Endothelial cell of umbilical vein (primary cell): ENCODE measurements at regions not wholly inside any gene's neighbourhood (a gene's known extent, or its start where the extent isn't known, plus 50 kb on each side); places are given as distances from the start of the nearest gene placed in this dataset.

Experiments
- BruUV-seq: library from RNA; stranded (reverse); fragments of 400-500 nt; replicated peaks from 2 replicates; lab custom pipeline; 2021; lab: Mats Ljungman, UMichigan
- CTCF ChIA-PET: fragments of 300-600, 350-600 bp; sonication (Branson Sonifier 250); formaldehyde crosslinking; loops from one replicate; lab custom pipeline; 2021; ENCODE audit warnings: antibody characterized with exemption, inconsistent platforms; lab: Charles Lee
- POLR2A ChIA-PET: fragments of 300-600, 350-600 bp; sonication (Branson Sonifier 250); formaldehyde crosslinking; loops from one replicate; lab custom pipeline; 2021; ENCODE audit warnings: antibody characterized with exemption, inconsistent platforms; lab: Charles Lee
- DNase-seq: peaks from one replicate; pipeline ENCODE4 v3.0.0-alpha.2; 2011; ENCODE audit warnings: low read depth, low spot score
- FAIRE-seq: peaks from 2 replicates; lab custom pipeline; 2011; peaks lifted over from hg19 to GRCh38; lab: Jason Lieb, UNC
- H2AFZ ChIP-seq: 2 replicates; pipeline ENCODE4 v1.6.0; 2012; ENCODE audit warnings: low read depth, low read length, control low read depth, inconsistent platforms
- H3K27ac ChIP-seq: 2 replicates; pipeline ENCODE4 v1.5.1; 2011; ENCODE audit warnings: low read depth, mild to moderate bottlenecking, control low read depth, low read length, moderate library complexity; ENCODE audit not compliant: insufficient read depth
- H3K27me3 ChIP-seq, 2 experiments: 2 replicates each; pipeline versions ENCODE4 v1.6.0 to v1.6.1; 2011; ENCODE audit warnings: low read length in 2 of 2, mixed read lengths in 1 of 2; ENCODE audit not compliant: control insufficient read depth in 2 of 2, insufficient read depth in 2 of 2
- H3K36me3 ChIP-seq, 2 experiments: 2 replicates in 1 of 2; 3 replicates in 1 of 2; pipeline ENCODE4 v1.5.1; 2011; ENCODE audit warnings: low read length in 2 of 2, mild to moderate bottlenecking in 1 of 2, moderate library complexity in 1 of 2; ENCODE audit not compliant: control insufficient read depth in 2 of 2, insufficient read depth in 2 of 2; ENCODE audit errors: extremely low read depth in 1 of 2
- H3K4me1 ChIP-seq: 3 replicates; pipeline ENCODE4 v1.5.1; 2011; ENCODE audit warnings: mild to moderate bottlenecking, low read length; ENCODE audit not compliant: control insufficient read depth, insufficient read depth; ENCODE audit errors: extremely low read depth
- H3K4me2 ChIP-seq: 2 replicates; pipeline ENCODE4 v1.6.1; 2011; ENCODE audit warnings: low read length, control low read depth, mixed read lengths; ENCODE audit not compliant: insufficient read depth
- H3K4me3 ChIP-seq, 3 experiments: fragments of 200-600 bp in 1 of 3; sonication (generic), shearing (Covaris generic) in 1 of 3; replicated peaks in 1 of 3; 2 replicates each; pipeline ENCODE4 v1.5.1; 2011 to 2016; ENCODE audit warnings: control low read depth in 3 of 3, low read length in 3 of 3, mild to moderate bottlenecking in 2 of 3, inconsistent platforms in 1 of 3, low read depth in 1 of 3, moderate library complexity in 1 of 3; ENCODE audit not compliant: insufficient read depth in 1 of 3
- H3K79me2 ChIP-seq: 2 replicates; pipeline ENCODE4 v1.6.0; 2012; ENCODE audit warnings: low read length, inconsistent platforms; ENCODE audit not compliant: control insufficient read depth, insufficient read depth
- H3K9ac ChIP-seq: replicated peaks from 2 replicates; pipeline ENCODE3; 2011; ENCODE audit warnings: low read length, control low read depth; ENCODE audit not compliant: insufficient read depth; ENCODE audit errors: extremely low read depth
- H3K9me1 ChIP-seq: replicated peaks from 3 replicates; pipeline ENCODE4 v1.6.0; 2011; ENCODE audit warnings: mild to moderate bottlenecking, low read length; ENCODE audit not compliant: control insufficient read depth, insufficient read depth; ENCODE audit errors: extremely low read depth
- H3K9me3 ChIP-seq: replicated peaks from 2 replicates; pipeline ENCODE4 v1.5.1; 2012; ENCODE audit warnings: low read length, inconsistent platforms; ENCODE audit not compliant: control insufficient read depth, insufficient read depth
- H4K20me1 ChIP-seq: replicated peaks from 2 replicates; pipeline ENCODE3; 2011; ENCODE audit warnings: mild to moderate bottlenecking, low read length; ENCODE audit not compliant: control insufficient read depth, insufficient read depth; ENCODE audit errors: extremely low read depth
- CTCF ChIP-seq, 2 donors: IDR thresholded peaks; 1 replicate in 1 of 2; 2 replicates in 1 of 2; pipeline ENCODE4 v1.5.1; 2011; ENCODE audit warnings: low read length in 2 of 2, mild to moderate bottlenecking in 2 of 2, moderate library complexity in 2 of 2, control low read depth in 1 of 2, inconsistent platforms in 1 of 2, low read depth in 1 of 2; ENCODE audit not compliant: insufficient read depth in 1 of 2; ENCODE audit errors: extremely low read depth in 1 of 2
- FOS ChIP-seq: IDR thresholded peaks from 2 replicates; pipeline ENCODE4 v1.6.1; 2011; ENCODE audit warnings: mild to moderate bottlenecking, low read length, moderate library complexity, borderline replicate concordance; ENCODE audit not compliant: insufficient read depth
- GATA2 ChIP-seq: IDR thresholded peaks from 2 replicates; pipeline ENCODE4 v1.7.0; 2011; ENCODE audit warnings: low read depth, mild to moderate bottlenecking, moderate library complexity, mixed read lengths, low read length; ENCODE audit not compliant: insufficient read length, insufficient read depth
- JUN ChIP-seq: IDR thresholded peaks from 2 replicates; pipeline ENCODE4 v1.6.1; 2011; ENCODE audit warnings: borderline replicate concordance, low read depth; ENCODE audit not compliant: insufficient read length, insufficient read depth
- MAX ChIP-seq: IDR thresholded peaks from 2 replicates; pipeline ENCODE4 v1.6.1; 2011; ENCODE audit not compliant: insufficient read depth, insufficient read length
- MYC ChIP-seq: IDR thresholded peaks from one replicate; pipeline ENCODE4 v1.6.1; 2011; ENCODE audit warnings: mild to moderate bottlenecking, low read depth, low read length
- POLR2A ChIP-seq: IDR thresholded peaks from 2 replicates; pipeline ENCODE4 v1.6.1; 2012; ENCODE audit warnings: low read depth, mild to moderate bottlenecking, control low read depth, low read length
- POLR2AphosphoS5 ChIP-seq: IDR thresholded peaks from 2 replicates; pipeline ENCODE4 v1.6.1; 2012; ENCODE audit warnings: low read depth, mild to moderate bottlenecking, control low read depth, low read length, moderate library complexity; ENCODE audit not compliant: insufficient read depth
- dilution Hi-C: fragments of 300-500 bp; cut with MboI; formaldehyde crosslinking; loops from one replicate; pipeline ENCODE4 v1.15.0; 2019; ENCODE audit warnings: low sequenced_read_pairs; ENCODE audit not compliant: extremely low pct_ligation_motif_present
- intact Hi-C: fragments of 100-400 bp; cut with micrococcal nuclease; formaldehyde crosslinking; loops from one replicate; pipeline ENCODE4 v1.10.0; 2022

- no peaks in the 10 kb centered on the region for H3K79me2 ChIP-seq
- no peaks in the 10 kb centered on the region for H3K36me3 ChIP-seq
- H3K4me2 ChIP-seq, result no peak overlapping the region
- H3K9me1 ChIP-seq, result no peaks in the 10 kb centered on the region
- CTCF ChIA-PET, result no interaction called here
- FAIRE-seq (no peak), DNase-seq (no peak)
- H3K9me3 ChIP-seq, result no peaks in the 10 kb centered on the region
- intact Hi-C loops, result no loop called here
- H3K27ac ChIP-seq, result no peak overlapping the region
- no peaks in the 10 kb centered on the region for H3K27me3 ChIP-seq
- no peaks in the 10 kb centered on the region for H3K4me1 ChIP-seq
- no TSS peak for BruUV-seq
- dilution Hi-C loops, result no loop called here
- H2AFZ ChIP-seq, result no peak overlapping the region
- TF ChIP-seq FOS (no peak), MAX (no peak), POLR2A (no peak), POLR2AphosphoS5 (no peak), GATA2 (no peak)
- H3K4me3 ChIP-seq, result no peak overlapping the region
- no peaks in the 10 kb centered on the region for H4K20me1 ChIP-seq
- no peak overlapping the region for H3K9ac ChIP-seq
- POLR2A ChIA-PET, result no interaction called here
These were observed 307.6 kb downstream of the FIGN start for GRCh38 chr2:163428187-163428586.

- Histone ChIP-seq H3K36me3 (no peaks in the 10 kb centered on the region), H3K9me1 (no peaks in the 10 kb centered on the region), H4K20me1 (no peaks in the 10 kb centered on the region), H3K79me2 (no peaks in the 10 kb centered on the region), H3K27me3 (no peaks in the 10 kb centered on the region), H3K9ac (no peak overlapping the region), H3K9me3 (no peaks in the 10 kb centered on the region), H3K27ac (no peak overlapping the region), H3K4me2 (no peak overlapping the region), H2AFZ (no peak overlapping the region), H3K4me3 (no peak overlapping the region), H3K4me1 (peaks cover 2% of the 10 kb centered on the region)
- no peak for DNase-seq
- intact Hi-C loops, result no loop called here
- TF ChIP-seq CTCF (IDR thresholded peaks at IDR 0.05; ENCODE audit: extremely low read depth in 1 of 2, insufficient read depth in 1 of 2, low read depth in 1 of 2, low read length in 2 of 2) (no peak), FOS (no peak), MAX (no peak), GATA2 (no peak), MYC (no peak), JUN (no peak)
- ChIA-PET CTCF (interaction anchor here (0.7 to 0.9 kb wide), 2 partner anchors 14 to 20 kb away, joined by 3 read pairs; no protein-coding TSS in a partner anchor), POLR2A (no interaction called here)
- BruUV-seq, result no TSS peak
- no peak for FAIRE-seq
- dilution Hi-C loops, result no loop called here
These were observed 315.2 kb downstream of the FIGN start for GRCh38 chr2:163420604-163421003.
